WI38 (cell line): ENCODE measurements at regions not wholly inside any gene's neighbourhood (a gene's known extent, or its start where the extent isn't known, plus 50 kb on each side); places are given as distances from the start of the nearest gene placed in this dataset.
"Not testable (repeated sequence)": the region's sequence is repeated elsewhere in the genome, so short reads cannot be mapped to it uniquely, and the experiment has no call there.

Experiments used
- H3K4me3 ChIP-seq: 2 replicates; pipeline ENCODE4 v1.5.1; 2011; ENCODE audit warnings: low read depth, mild to moderate bottlenecking, control low read depth, low read length
- TF ChIP-seq, protein P1 (sequence below): IDR thresholded peaks from 2 replicates; pipeline ENCODE4 v1.5.1; 2012; ENCODE audit warnings: low read depth, mild to moderate bottlenecking, control low read depth, low read length

- TF ChIP-seq, protein P1, sequence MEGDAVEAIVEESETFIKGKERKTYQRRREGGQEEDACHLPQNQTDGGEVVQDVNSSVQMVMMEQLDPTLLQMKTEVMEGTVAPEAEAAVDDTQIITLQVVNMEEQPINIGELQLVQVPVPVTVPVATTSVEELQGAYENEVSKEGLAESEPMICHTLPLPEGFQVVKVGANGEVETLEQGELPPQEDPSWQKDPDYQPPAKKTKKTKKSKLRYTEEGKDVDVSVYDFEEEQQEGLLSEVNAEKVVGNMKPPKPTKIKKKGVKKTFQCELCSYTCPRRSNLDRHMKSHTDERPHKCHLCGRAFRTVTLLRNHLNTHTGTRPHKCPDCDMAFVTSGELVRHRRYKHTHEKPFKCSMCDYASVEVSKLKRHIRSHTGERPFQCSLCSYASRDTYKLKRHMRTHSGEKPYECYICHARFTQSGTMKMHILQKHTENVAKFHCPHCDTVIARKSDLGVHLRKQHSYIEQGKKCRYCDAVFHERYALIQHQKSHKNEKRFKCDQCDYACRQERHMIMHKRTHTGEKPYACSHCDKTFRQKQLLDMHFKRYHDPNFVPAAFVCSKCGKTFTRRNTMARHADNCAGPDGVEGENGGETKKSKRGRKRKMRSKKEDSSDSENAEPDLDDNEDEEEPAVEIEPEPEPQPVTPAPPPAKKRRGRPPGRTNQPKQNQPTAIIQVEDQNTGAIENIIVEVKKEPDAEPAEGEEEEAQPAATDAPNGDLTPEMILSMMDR: no peak
- H3K4me3 ChIP-seq: no peak overlapping the region
Observed at GRCh38 chr9:81827616-81828296, 100.5 kb upstream of the SPATA31D4 start.

- TF ChIP-seq, protein P1: no peak
- no peak overlapping the region for H3K4me3 ChIP-seq
Observed at GRCh38 chr9:81829195-81829882, 98.9 kb upstream of the SPATA31D4 start.

- H3K4me3 ChIP-seq: not testable (repeated sequence)
Observed at GRCh38 chr9:81830431-81830830, 97.8 kb upstream of the SPATA31D4 start.

DNA sequence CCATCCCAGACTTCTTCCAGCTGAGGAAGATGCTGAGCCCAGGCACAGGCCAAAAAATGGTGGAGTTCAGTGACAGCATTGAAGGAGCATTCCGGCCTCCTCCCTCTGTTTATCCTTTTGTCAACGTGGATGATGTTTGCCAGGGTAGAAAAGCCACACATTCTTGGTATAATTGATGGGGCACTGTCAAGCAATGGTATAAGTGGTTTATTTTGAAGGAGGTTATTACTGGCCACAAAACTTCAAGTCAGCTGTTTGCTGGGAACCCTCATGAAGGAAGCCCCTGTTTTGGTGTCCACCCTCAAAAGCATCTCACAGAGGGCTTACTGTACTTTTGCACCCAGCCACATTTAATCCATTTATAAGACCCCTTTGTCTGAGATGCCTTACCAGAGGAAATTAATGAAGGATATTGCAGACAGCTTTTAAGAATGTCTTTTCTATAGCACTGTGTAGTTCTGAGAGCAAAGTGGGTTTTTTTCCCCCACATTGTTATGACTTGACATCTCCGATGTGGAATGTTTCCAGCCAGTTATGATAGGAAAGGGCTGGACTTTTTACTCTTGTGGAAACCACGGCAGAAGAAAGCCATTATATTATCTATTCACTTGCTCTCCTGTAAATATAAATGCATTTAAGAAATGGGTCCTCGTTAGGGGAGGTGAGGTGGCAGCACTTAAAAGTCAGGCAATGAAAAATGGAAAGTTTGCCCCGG, 95.5 kb upstream of the SPATA31D4 start:
- H3K4me3 ChIP-seq: no peak overlapping the region
- TF ChIP-seq, protein P1: no peak

- TF ChIP-seq, protein P1: no peak
Observed at GRCh38 chr9:81833563-81834345, 94.5 kb upstream of the SPATA31D4 start.

DNA sequence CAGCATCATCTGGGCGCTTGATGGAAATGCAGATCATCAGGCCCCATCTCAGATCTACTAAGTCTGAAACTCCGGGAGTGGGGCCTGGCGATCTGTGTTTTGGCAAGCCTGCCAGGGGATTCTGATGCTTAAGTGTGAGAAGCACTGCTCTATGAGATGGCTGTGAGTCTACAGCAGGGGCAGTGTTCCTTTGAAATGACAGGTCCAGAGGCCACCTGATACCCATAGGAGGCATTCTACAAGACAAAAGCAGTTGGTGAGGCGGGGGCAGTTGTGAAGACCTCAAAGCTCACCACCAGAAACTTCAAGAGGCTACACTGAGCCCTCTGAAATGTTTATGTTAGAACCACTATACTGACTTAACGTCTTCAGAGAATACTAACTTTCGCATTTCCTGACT, 86.9 kb upstream of the SPATA31D4 start:
- TF ChIP-seq, protein P1: no peak
- no peak overlapping the region for H3K4me3 ChIP-seq

More at GRCh38 chr9:81833563-81834345, 94.5 kb upstream of the SPATA31D4 start:
- no peak overlapping the region for H3K4me3 ChIP-seq

DNA sequence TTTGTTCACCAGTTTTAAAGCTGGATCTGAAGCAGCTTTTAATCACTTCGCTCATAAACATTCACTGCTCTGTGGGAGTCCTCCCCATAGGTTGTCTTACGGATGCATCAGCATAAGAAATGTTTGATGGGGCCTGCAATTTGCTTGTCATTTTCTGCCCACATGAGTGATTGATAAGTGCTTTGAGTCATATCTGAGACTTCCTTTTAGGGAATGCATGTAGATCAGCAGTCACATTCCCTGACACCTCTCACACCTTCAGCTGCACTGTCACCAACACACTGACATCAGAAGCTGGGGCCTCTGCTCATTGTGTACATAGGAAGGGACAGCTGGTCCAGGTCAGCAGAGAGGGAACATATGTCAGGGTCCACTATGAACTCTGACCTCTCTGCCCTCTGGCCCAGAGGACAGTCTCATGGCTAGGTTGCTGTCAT, 84.1 kb upstream of the SPATA31D4 start:
- TF ChIP-seq, protein P1: no peak
- no peak overlapping the region for H3K4me3 ChIP-seq
